Hepatocyte (in vitro differentiated cells): ENCODE measurements at regions not wholly inside any gene's neighbourhood (a gene's known extent, or its start where the extent isn't known, plus 50 kb on each side); places are given as distances from the start of the nearest gene placed in this dataset.

Experiments used
- DNase-seq: peaks from one replicate; pipeline ENCODE4 v3.0.0-alpha.2; 2016; ENCODE audit warnings: low spot score
- H2AFZ ChIP-seq: fragments of 200-600 bp; sonication (generic); 2 replicates; pipeline ENCODE4 v1.6.0; 2016; ENCODE audit warnings: antibody characterized with exemption, mild to moderate bottlenecking
- H3K27ac ChIP-seq: fragments of 200-600 bp; sonication (generic); 2 replicates; pipeline ENCODE4 v1.5.1; 2016; ENCODE audit warnings: mild to moderate bottlenecking
- H3K27me3 ChIP-seq: fragments of 200-600 bp; sonication (generic); 2 replicates; pipeline ENCODE4 v1.6.1; 2016
- H3K36me3 ChIP-seq: fragments of 200-600 bp; sonication (generic); replicated peaks from 2 replicates; pipeline ENCODE4 v1.5.1; 2016; ENCODE audit warnings: low read depth; ENCODE audit not compliant: insufficient read depth
- H3K4me1 ChIP-seq: fragments of 200-600 bp; sonication (generic); 2 replicates; pipeline ENCODE4 v1.5.1; 2016; ENCODE audit warnings: mild to moderate bottlenecking, moderate library complexity; ENCODE audit not compliant: insufficient read depth
- H3K4me2 ChIP-seq: fragments of 200-600 bp; sonication (generic); 2 replicates; pipeline ENCODE4 v1.6.0; 2016
- H3K4me3 ChIP-seq: fragments of 200-600 bp; sonication (generic); 2 replicates; pipeline ENCODE4 v1.5.1; 2016; ENCODE audit warnings: mild to moderate bottlenecking
- H3K79me2 ChIP-seq: fragments of 200-600 bp; sonication (generic); 2 replicates; pipeline ENCODE4 v1.6.0; 2017; ENCODE audit warnings: mild to moderate bottlenecking
- H3K9me2 ChIP-seq: fragments of 200-600 bp; sonication (generic); replicated peaks from 2 replicates; pipeline ENCODE4 v1.6.0; 2017; ENCODE audit warnings: mild to moderate bottlenecking; ENCODE audit not compliant: insufficient read depth
- H3K9me3 ChIP-seq: fragments of 200-600 bp; sonication (generic); 2 replicates; pipeline ENCODE4 v1.5.1; 2016; ENCODE audit warnings: low read depth, mild to moderate bottlenecking
- H4K20me1 ChIP-seq: fragments of 200-600 bp; sonication (generic); 2 replicates; pipeline ENCODE4 v1.6.0; 2016; ENCODE audit warnings: mild to moderate bottlenecking; ENCODE audit not compliant: insufficient read depth, poor library complexity, severe bottlenecking
- EZH2 ChIP-seq: fragments of 200-600 bp; sonication (generic); IDR thresholded peaks from 2 replicates; pipeline ENCODE4 v1.6.1; 2016; ENCODE audit warnings: antibody characterized with exemption, mild to moderate bottlenecking, borderline replicate concordance
- EZH2phosphoT487 ChIP-seq: fragments of 200-600 bp; sonication (generic); IDR thresholded peaks from one replicate; pipeline ENCODE4 v1.6.1; 2018; ENCODE audit warnings: antibody characterized with exemption, mild to moderate bottlenecking, low read depth, moderate library complexity; ENCODE audit not compliant: unreplicated experiment, severe bottlenecking
- WGBS: methylation state at CpG from one replicate; pipeline ENCODE4 v1.1.6; 2016; ENCODE audit warnings: low lambda C conversion rate; ENCODE audit errors: missing lambda C conversion rate; 5-methylcytosine and 5-hydroxymethylcytosine counted together
- TF ChIP-seq, protein P1 (sequence below): fragments of 200-600 bp; sonication (generic); IDR thresholded peaks from 2 replicates; pipeline ENCODE4 v1.5.1; 2016; ENCODE audit warnings: antibody characterized with exemption, mild to moderate bottlenecking; ENCODE audit not compliant: poor library complexity

- Histone ChIP-seq H3K79me2 (no peaks in the 10 kb centered on the region), H3K9me2 (no peaks in the 10 kb centered on the region), H2AFZ (no peak overlapping the region), H3K4me2 (no peak overlapping the region), H3K4me3 (no peak overlapping the region), H3K9me3 (no peaks in the 10 kb centered on the region), H3K27me3 (no peaks in the 10 kb centered on the region), H4K20me1 (no peaks in the 10 kb centered on the region), H3K27ac (no peak overlapping the region), H3K36me3 (no peaks in the 10 kb centered on the region), H3K4me1 (no peaks in the 10 kb centered on the region)
- 89% methylated on average over 1 of the region's 1 CpG for WGBS
- no peak for DNase-seq
- TF ChIP-seq, protein P1, sequence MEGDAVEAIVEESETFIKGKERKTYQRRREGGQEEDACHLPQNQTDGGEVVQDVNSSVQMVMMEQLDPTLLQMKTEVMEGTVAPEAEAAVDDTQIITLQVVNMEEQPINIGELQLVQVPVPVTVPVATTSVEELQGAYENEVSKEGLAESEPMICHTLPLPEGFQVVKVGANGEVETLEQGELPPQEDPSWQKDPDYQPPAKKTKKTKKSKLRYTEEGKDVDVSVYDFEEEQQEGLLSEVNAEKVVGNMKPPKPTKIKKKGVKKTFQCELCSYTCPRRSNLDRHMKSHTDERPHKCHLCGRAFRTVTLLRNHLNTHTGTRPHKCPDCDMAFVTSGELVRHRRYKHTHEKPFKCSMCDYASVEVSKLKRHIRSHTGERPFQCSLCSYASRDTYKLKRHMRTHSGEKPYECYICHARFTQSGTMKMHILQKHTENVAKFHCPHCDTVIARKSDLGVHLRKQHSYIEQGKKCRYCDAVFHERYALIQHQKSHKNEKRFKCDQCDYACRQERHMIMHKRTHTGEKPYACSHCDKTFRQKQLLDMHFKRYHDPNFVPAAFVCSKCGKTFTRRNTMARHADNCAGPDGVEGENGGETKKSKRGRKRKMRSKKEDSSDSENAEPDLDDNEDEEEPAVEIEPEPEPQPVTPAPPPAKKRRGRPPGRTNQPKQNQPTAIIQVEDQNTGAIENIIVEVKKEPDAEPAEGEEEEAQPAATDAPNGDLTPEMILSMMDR, result no peak
- TF ChIP-seq EZH2phosphoT487 (no peak), EZH2 (no peak)
Observed at GRCh38 chr18:38087538-38087937, 521.9 kb upstream of the CELF4 start.

GRCh38 chr18:38081516-38081915 lies 515.9 kb upstream of the CELF4 start:
- Histone ChIP-seq H3K9me2 (no peaks in the 10 kb centered on the region), H3K27me3 (no peaks in the 10 kb centered on the region), H3K9me3 (no peaks in the 10 kb centered on the region), H3K36me3 (no peaks in the 10 kb centered on the region), H3K4me2 (no peak overlapping the region), H3K4me3 (no peak overlapping the region), H3K79me2 (no peaks in the 10 kb centered on the region), H3K27ac (no peak overlapping the region), H2AFZ (no peak overlapping the region), H3K4me1 (no peaks in the 10 kb centered on the region), H4K20me1 (no peaks in the 10 kb centered on the region)
- 82% methylated on average over 1 of the region's 1 CpG for WGBS
- TF ChIP-seq, protein P1, result no peak
- no peak for TF ChIP-seq EZH2phosphoT487
- no peak for DNase-seq

DNA sequence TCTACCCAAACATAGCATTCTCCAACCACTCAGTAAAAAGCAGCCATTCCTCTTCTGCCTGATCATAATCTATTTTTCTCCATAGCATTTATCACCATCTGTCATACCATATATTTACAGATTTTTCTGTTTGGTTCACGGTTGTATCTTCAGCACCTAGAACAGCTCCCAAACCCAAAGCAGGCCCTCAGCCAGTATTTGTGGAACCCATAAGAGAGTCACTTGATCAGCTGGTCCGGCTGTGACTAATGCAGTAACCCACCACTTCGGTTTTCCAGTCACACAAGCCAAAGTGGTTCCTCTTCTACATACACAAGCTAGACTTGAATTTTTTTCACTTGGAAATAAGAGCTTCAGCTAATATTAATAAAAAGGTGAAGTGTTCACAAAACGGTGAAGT lies 511.6 kb upstream of the CELF4 start:
- Histone ChIP-seq H3K27ac (no peak overlapping the region), H4K20me1 (no peaks in the 10 kb centered on the region), H3K9me2 (no peaks in the 10 kb centered on the region), H3K79me2 (no peaks in the 10 kb centered on the region), H3K27me3 (no peaks in the 10 kb centered on the region), H3K4me1 (no peaks in the 10 kb centered on the region), H2AFZ (no peak overlapping the region), H3K36me3 (no peaks in the 10 kb centered on the region), H3K9me3 (no peaks in the 10 kb centered on the region), H3K4me2 (no peak overlapping the region), H3K4me3 (no peak overlapping the region)
- WGBS, result 48% methylated on average over 4 of the region's 4 CpGs
- TF ChIP-seq EZH2 (no peak), EZH2phosphoT487 (no peak)
- TF ChIP-seq, protein P1, result no peak
- DNase-seq, result peak; percentile 33
